ENCODE measurements at regions not wholly inside any gene's neighbourhood (a gene's known extent, or its start where the extent isn't known, plus 50 kb on each side); places are given as distances from the start of the nearest gene placed in this dataset.
A peak's percentile ranks its signal among the peaks of the same experiment; 100 is the strongest.

- ATAC-seq (peak; percentile 76), DNase-seq (ENCODE audit: low read depth, low spot score) (no peak)
- no TSS peak for BruUV-seq (replicated peaks)
- Histone ChIP-seq H2AFZ (ENCODE audit: low read depth, low read length, poor library complexity, severe bottlenecking) (no peak overlapping the region), H3K9me3 (ENCODE audit: control insufficient read depth in 1 of 2, insufficient read depth in 1 of 2, low read depth in 1 of 2, low read length in 2 of 2) (no peaks in the 10 kb centered on the region), H3K4me3 (replicated peaks in 1 of 2; ENCODE audit: low read depth in 1 of 2, low read length in 2 of 2) (peak overlapping the region in 1 of 2 experiments; percentile 29; a peak in 1 of 4 replicates), H3K79me2 (ENCODE audit: insufficient read depth, low read length) (peaks cover 70% of the 10 kb centered on the region), H4K20me1 (ENCODE audit: insufficient read depth) (no peaks in the 10 kb centered on the region), H3K9ac (ENCODE audit: low read length) (peak overlapping the region; percentile 69), H3K4me2 (ENCODE audit: low read length) (peak overlapping the region; percentile 75), H3K27me3 (ENCODE audit: insufficient read depth, low read length) (no peaks in the 10 kb centered on the region), H3K27ac (ENCODE audit: low read depth, low read length) (peak overlapping the region; percentile 100), H3K4me1 (ENCODE audit: control insufficient read depth in 1 of 2, insufficient read depth in 2 of 2, low read length in 2 of 2) (peaks cover 83 to 98% of the 10 kb centered on the region in 2 experiments), H3K36me3 (ENCODE audit: control insufficient read depth in 1 of 2, insufficient read depth in 2 of 2, low read length in 2 of 2) (no peaks in the 10 kb centered on the region; a peak in 1 of 4 replicates), H3K9me2 (ENCODE audit: insufficient read depth) (no peaks in the 10 kb centered on the region)
- ChIA-PET POLR2A (no interaction called here), CTCF (no interaction called here), RAD21 (ENCODE audit: low non-redundant PET in 1 of 2, low total read pairs in 2 of 2, uncharacterized antibody in 2 of 2, unreplicated experiment in 2 of 2) (no interaction called here)
- intact Hi-C loops (cut with micrococcal nuclease) = no loop called here
- TF ChIP-seq REST (IDR thresholded peaks at IDR 0.05; ENCODE audit: low read depth) (no peak), ZFX (IDR thresholded peaks at IDR 0.05) (no peak), CEBPB (IDR thresholded peaks at IDR 0.05; ENCODE audit: low read depth) (no peak), ZBTB33 (IDR thresholded peaks at IDR 0.05; ENCODE audit: extremely low read depth, insufficient replicate concordance, low read length) (no peak), ATF3 (IDR thresholded peaks at IDR 0.05) (no peak), ZNF274 (IDR thresholded peaks at IDR 0.05; ENCODE audit: low read depth, low read length) (no peak), CTCF (IDR thresholded peaks at IDR 0.05 in 2 of 3, conservative IDR thresholded peaks at IDR 0.05 in 1 of 3; ENCODE audit: borderline replicate concordance in 1 of 3, insufficient read depth in 1 of 3, low read depth in 2 of 3, low read length in 2 of 3) (no peak), EZH2 (IDR thresholded peaks at IDR 0.05) (no peak), FOSL1 (IDR thresholded peaks at IDR 0.05; ENCODE audit: low read depth) (no peak), SRF (IDR thresholded peaks at IDR 0.05; ENCODE audit: low read depth) (no peak), ELF1 (IDR thresholded peaks at IDR 0.05; ENCODE audit: borderline replicate concordance, low read depth) (no peak), POLR2AphosphoS5 (IDR thresholded peaks at IDR 0.05; ENCODE audit: low read depth, low read length) (no peak), POLR2A (IDR thresholded peaks at IDR 0.05; ENCODE audit: borderline replicate concordance, extremely low read depth, insufficient read depth, insufficient read length) (no peak), MAX (IDR thresholded peaks at IDR 0.05) (no peak), EZH2phosphoT487 (IDR thresholded peaks at IDR 0.05; ENCODE audit: borderline replicate concordance) (no peak), CBX3 (IDR thresholded peaks at IDR 0.05; ENCODE audit: low read depth) (no peak), SIN3A (IDR thresholded peaks at IDR 0.05; ENCODE audit: low read depth) (no peak), TCF7L2 (IDR thresholded peaks at IDR 0.05; ENCODE audit: borderline replicate concordance, extremely low read depth, insufficient read depth, insufficient read length) (no peak)
Measured at GRCh38 chr7:130987092-130987491, 253.1 kb upstream of the KLF14 start.
